ENCODE measurements at regions not wholly inside any gene's neighbourhood (a gene's known extent, or its start where the extent isn't known, plus 50 kb on each side); places are given as distances from the start of the nearest gene placed in this dataset.

DNA sequence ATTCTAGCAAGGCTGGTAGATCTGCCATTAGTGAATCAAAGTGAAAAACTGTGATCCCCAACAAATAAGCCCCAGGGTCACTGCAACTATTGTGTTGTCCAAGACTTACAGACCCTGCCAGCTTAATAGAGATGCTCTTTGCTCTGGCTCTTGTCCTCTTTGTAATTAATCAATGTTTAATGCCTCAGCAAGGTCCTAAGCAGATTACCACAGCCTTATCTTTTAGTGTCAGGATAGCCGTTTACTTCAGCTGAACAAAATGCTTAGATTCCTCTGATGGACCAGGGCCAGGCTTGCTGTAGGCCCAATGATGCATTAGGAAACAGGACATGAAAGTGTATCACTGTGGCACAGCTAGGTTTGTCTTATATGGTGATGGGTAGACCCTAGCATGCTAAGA, 353.3 kb downstream of the HACE1 start:
- TF ChIP-seq JUN (CRISPR knock-in tag; IDR thresholded peaks at IDR 0.05): no peak
- TF ChIP-seq, protein P1, sequence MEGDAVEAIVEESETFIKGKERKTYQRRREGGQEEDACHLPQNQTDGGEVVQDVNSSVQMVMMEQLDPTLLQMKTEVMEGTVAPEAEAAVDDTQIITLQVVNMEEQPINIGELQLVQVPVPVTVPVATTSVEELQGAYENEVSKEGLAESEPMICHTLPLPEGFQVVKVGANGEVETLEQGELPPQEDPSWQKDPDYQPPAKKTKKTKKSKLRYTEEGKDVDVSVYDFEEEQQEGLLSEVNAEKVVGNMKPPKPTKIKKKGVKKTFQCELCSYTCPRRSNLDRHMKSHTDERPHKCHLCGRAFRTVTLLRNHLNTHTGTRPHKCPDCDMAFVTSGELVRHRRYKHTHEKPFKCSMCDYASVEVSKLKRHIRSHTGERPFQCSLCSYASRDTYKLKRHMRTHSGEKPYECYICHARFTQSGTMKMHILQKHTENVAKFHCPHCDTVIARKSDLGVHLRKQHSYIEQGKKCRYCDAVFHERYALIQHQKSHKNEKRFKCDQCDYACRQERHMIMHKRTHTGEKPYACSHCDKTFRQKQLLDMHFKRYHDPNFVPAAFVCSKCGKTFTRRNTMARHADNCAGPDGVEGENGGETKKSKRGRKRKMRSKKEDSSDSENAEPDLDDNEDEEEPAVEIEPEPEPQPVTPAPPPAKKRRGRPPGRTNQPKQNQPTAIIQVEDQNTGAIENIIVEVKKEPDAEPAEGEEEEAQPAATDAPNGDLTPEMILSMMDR (IDR thresholded peaks at IDR 0.05): no peak
- no peak for TF ChIP-seq KAT7 (CRISPR knock-in tag; IDR thresholded peaks at IDR 0.05; ENCODE audit: borderline replicate concordance)
- no peak for TF ChIP-seq NR1H2 (CRISPR knock-in tag; IDR thresholded peaks at IDR 0.05)
- TF ChIP-seq SMAD4 (CRISPR knock-in tag; IDR thresholded peaks at IDR 0.05): no peak
- TF ChIP-seq, protein P2, sequence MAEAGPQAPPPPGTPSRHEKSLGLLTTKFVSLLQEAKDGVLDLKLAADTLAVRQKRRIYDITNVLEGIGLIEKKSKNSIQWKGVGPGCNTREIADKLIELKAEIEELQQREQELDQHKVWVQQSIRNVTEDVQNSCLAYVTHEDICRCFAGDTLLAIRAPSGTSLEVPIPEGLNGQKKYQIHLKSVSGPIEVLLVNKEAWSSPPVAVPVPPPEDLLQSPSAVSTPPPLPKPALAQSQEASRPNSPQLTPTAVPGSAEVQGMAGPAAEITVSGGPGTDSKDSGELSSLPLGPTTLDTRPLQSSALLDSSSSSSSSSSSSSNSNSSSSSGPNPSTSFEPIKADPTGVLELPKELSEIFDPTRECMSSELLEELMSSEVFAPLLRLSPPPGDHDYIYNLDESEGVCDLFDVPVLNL (CRISPR knock-in tag; IDR thresholded peaks at IDR 0.05; ENCODE audit: borderline replicate concordance, low read depth): no peak
- TF ChIP-seq SP1 (CRISPR knock-in tag; conservative IDR thresholded peaks at IDR 0.05): no peak
- no peak for TF ChIP-seq PREB (CRISPR knock-in tag; IDR thresholded peaks at IDR 0.05; ENCODE audit: borderline replicate concordance)
- no peak for TF ChIP-seq NR2C2 (CRISPR knock-in tag; IDR thresholded peaks at IDR 0.05)
- TF ChIP-seq TCF7 (CRISPR knock-in tag; IDR thresholded peaks at IDR 0.05; ENCODE audit: low read depth): no peak

Measured in WTC11 (cell line).